ENCODE measurements at regions not wholly inside any gene's neighbourhood (a gene's known extent, or its start where the extent isn't known, plus 50 kb on each side); places are given as distances from the start of the nearest gene placed in this dataset.

GRCh38 chr9:80732506-80732905, 956.8 kb downstream of the TLE1 start:
- H4K5ac ChIP-seq (ENCODE audit: insufficient read length, low read depth, low read length), result no peak overlapping the region
- Mint-ChIP-seq H3K4me3 (no peak overlapping the region), H3K27me3 (ENCODE audit: low read depth) (no peaks in the 10 kb centered on the region), H3K27ac (no peak overlapping the region; a peak in 1 of 7 replicates), H3K4me1 (peaks cover 3 to 4% of the 10 kb centered on the region in 2 experiments; a peak in 2 of 4 replicates), H3K36me3 (ENCODE audit: insufficient read depth in 1 of 3, low read depth in 3 of 3) (no peaks in the 10 kb centered on the region), H3K9me3 (no peaks in the 10 kb centered on the region; a peak in 1 of 5 replicates)
- no peak overlapping the region for H3K18ac ChIP-seq (ENCODE audit: insufficient read length, low read depth, low read length)
- no peak overlapping the region for H3K4ac ChIP-seq (ENCODE audit: low read depth, low read length)
- H3K4me2 ChIP-seq (ENCODE audit: insufficient read depth, insufficient read length, low read length), result no peak overlapping the region
- H4K8ac ChIP-seq (replicated peaks; ENCODE audit: insufficient read length, low read depth, low read length), result no peak overlapping the region
- H2BK12ac ChIP-seq (ENCODE audit: insufficient read length, low read depth, low read length), result no peak overlapping the region
- H3K14ac ChIP-seq (ENCODE audit: insufficient read depth, low read length), result no peak overlapping the region
- no peaks in the 10 kb centered on the region for H3K79me2 ChIP-seq (ENCODE audit: insufficient read depth, low read length)
- H3K4me1 ChIP-seq (ENCODE audit: insufficient read depth, low read length), result no peaks in the 10 kb centered on the region
- no peak overlapping the region for H2BK15ac ChIP-seq (ENCODE audit: low read depth, low read length)
- no peak overlapping the region for H2AK5ac ChIP-seq (ENCODE audit: insufficient read length, low read length)
- no peaks in the 10 kb centered on the region for H3K23me2 ChIP-seq (ENCODE audit: insufficient read length, low read depth, low read length, poor library complexity, severe bottlenecking)
- no peak overlapping the region for H2BK120ac ChIP-seq (ENCODE audit: low read depth, low read length, poor library complexity, severe bottlenecking)
- H3T11ph ChIP-seq (ENCODE audit: low read length), result no peak overlapping the region
- H4K20me1 ChIP-seq (ENCODE audit: control insufficient read depth, insufficient read depth, insufficient read length), result no peaks in the 10 kb centered on the region
- H3K56ac ChIP-seq (ENCODE audit: insufficient read length, low read depth, low read length), result no peak overlapping the region
- WGBS (ENCODE audit: extremely low coverage, insufficient read length, low lambda C conversion rate), result 100% methylated on average over 1 of the region's 2 CpGs
- H3K79me1 ChIP-seq (ENCODE audit: insufficient read depth, low read depth, low read length, poor library complexity, severe bottlenecking), result no peaks in the 10 kb centered on the region
- H3K9ac ChIP-seq (ENCODE audit: extremely low read depth, insufficient read length, low read length), result no peak overlapping the region
- DNase-seq, result no peak
- H3K23ac ChIP-seq (ENCODE audit: insufficient read length, low read depth, low read length), result no peak overlapping the region
- H2BK20ac ChIP-seq (ENCODE audit: low read depth, low read length, poor library complexity, severe bottlenecking), result no peak overlapping the region
- TF ChIP-seq CTCF (conservative IDR thresholded peaks at IDR 0.05), result no peak
- no peaks in the 10 kb centered on the region for H3K9me3 ChIP-seq (ENCODE audit: control insufficient read depth, low read depth, low read length)
- H4K91ac ChIP-seq (ENCODE audit: insufficient read length, low read depth, low read length), result no peak overlapping the region
- H3K27ac ChIP-seq (ENCODE audit: insufficient read length, low read depth, low read length), result no peak overlapping the region
- H3K27me3 ChIP-seq (ENCODE audit: insufficient read depth, low read length), result no peaks in the 10 kb centered on the region
- no peak overlapping the region for H2AFZ ChIP-seq (ENCODE audit: low read length)
- H2BK5ac ChIP-seq (ENCODE audit: insufficient read length, low read length), result no peak overlapping the region

Data from H9 (cell line).